ENCODE measurements at regions not wholly inside any gene's neighbourhood (a gene's known extent, or its start where the extent isn't known, plus 50 kb on each side); places are given as distances from the start of the nearest gene placed in this dataset.

DNA sequence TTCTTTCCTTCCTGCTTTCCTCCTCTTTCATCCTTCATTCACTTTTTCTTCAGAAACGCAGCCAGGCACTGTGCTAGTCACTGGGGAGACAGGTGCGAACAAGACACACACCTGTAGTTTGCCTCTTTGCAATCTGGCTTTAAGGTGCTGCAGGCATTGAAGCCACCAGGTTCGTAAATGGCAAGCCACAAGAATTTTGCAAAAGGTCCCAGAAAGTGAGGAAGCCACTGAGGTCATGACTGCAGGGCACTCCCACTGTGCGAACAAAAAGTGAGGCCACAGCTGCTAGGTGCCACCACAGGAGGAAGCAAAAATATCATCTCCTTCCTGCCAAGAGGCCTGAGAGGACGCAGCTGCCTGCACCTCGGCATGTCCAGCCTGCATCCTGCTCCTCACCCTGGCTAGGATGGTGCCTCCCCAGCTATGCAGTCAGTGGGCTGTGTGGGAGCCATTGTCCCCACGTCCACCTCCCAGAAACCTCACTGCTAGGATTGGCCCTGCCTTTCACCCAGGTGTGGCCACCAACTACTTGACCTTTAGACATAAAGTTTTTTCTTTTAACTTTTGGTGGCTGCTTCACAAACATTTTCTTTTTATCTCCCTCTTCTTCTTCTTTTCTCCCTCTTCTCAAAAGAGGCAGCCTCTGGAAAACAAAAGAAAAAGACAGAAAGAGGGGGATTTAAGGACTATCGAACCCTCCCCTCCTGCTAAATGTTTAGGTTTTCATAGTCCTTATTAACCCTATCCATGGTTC lies 230.8 kb downstream of the BCAS1 start:
- no peak for DNase-seq

DNA sequence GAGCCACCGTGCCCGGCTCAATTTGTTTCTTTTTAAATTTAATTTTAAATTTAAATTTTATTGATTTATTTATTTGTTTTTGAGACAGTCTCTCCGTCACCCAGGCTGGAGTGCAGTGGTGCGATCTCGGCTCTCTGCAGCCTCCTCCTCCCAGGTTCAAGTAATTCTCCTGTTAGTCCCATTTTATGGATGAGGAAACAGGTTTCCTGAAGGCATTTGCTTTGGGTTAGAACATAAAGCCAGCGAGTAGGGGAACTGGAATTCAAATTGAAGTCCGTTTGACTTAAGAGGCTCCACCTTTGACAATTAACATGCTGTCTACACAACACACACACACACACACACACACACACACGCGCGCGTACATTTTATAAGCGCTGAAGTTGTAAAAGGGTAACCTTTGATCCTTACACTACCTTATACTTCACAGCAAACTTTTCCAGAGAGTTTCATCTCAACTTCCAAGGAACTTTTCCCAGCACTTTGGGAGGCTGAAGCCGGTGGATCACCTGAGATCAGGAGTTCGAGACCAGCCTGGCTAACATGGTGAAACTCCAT lies 232.0 kb downstream of the BCAS1 start:
- H3K9me3 ChIP-seq = no peaks in the 10 kb centered on the region
- no peaks in the 10 kb centered on the region for H3K36me3 ChIP-seq
- H3K27me3 ChIP-seq = no peaks in the 10 kb centered on the region
- H3K4me3 ChIP-seq (ENCODE audit: low read depth, low read length) = no peak overlapping the region
- no peaks in the 10 kb centered on the region for H3K4me1 ChIP-seq
- DNase-seq = no peak
- TF ChIP-seq CTCF (IDR thresholded peaks at IDR 0.05; ENCODE audit: low read depth, low read length) = no peak

More for the DNA sequence above, 230.8 kb downstream of the BCAS1 start:
- no peak for TF ChIP-seq CTCF (IDR thresholded peaks at IDR 0.05; ENCODE audit: low read depth, low read length)
- Histone ChIP-seq H3K4me3 (ENCODE audit: low read depth, low read length) (no peak overlapping the region), H3K36me3 (no peaks in the 10 kb centered on the region), H3K27me3 (no peaks in the 10 kb centered on the region), H3K9me3 (no peaks in the 10 kb centered on the region), H3K4me1 (no peaks in the 10 kb centered on the region)

GRCh38 chr20:53837126-53837826 lies 233.1 kb downstream of the BCAS1 start:
- Histone ChIP-seq H3K36me3 (no peaks in the 10 kb centered on the region), H3K9me3 (no peaks in the 10 kb centered on the region), H3K27me3 (no peaks in the 10 kb centered on the region), H3K4me3 (ENCODE audit: low read depth, low read length) (no peak overlapping the region), H3K4me1 (no peaks in the 10 kb centered on the region)
- no peak for DNase-seq
- TF ChIP-seq CTCF (IDR thresholded peaks at IDR 0.05; ENCODE audit: low read depth, low read length) = no peak

DNA sequence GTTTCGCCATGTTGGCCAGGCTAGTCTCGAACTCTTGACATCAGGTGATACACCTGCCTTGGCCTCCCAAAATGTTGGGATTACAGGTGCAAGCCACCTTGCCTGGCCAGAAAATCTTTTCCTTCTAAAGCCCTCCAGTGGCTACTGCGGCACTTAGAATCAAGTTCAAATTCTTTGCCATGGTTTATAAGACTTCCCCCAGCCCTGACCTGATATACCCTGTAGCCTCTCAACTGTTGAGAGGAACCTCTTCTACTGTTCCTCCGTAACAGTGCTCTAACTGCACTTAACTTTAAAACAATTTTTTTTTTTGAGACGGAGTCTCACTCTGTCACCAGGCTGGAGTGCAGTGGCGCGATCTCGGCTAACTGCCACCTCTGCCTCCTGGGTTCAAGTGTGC lies 235.6 kb downstream of the BCAS1 start:
- H3K36me3 ChIP-seq = no peaks in the 10 kb centered on the region
- H3K4me3 ChIP-seq (ENCODE audit: low read depth, low read length) = no peak overlapping the region
- no peak for DNase-seq
- no peaks in the 10 kb centered on the region for H3K27me3 ChIP-seq
- H3K9me3 ChIP-seq = no peaks in the 10 kb centered on the region
- peaks cover 4% of the 10 kb centered on the region; the same call in 1 of the 2 replicates for H3K4me1 ChIP-seq
- no peak for TF ChIP-seq CTCF (IDR thresholded peaks at IDR 0.05; ENCODE audit: low read depth, low read length)

DNA sequence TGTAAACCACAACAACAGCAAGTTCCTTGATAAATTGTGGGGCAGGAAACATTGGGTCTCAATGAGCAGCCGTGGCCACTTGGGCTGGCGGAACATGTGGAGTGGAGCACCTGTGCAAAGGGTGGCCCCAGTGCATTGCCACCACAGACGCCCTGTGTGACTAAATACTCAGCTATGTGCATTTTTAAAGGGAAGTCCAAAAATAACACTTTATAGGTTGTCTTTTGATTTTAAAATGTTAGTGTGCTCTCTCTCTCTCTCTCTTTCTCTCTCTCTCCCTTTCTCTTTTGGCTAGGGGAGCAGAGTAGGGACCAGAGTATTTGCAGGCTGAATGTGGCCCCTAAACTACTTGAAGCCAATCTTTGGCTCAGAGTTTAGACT lies 236.3 kb downstream of the BCAS1 start:
- Histone ChIP-seq H3K27me3 (no peaks in the 10 kb centered on the region), H3K4me3 (ENCODE audit: low read depth, low read length) (no peak overlapping the region), H3K9me3 (no peaks in the 10 kb centered on the region), H3K4me1 (peaks cover 9% of the 10 kb centered on the region; the same call in 1 of the 2 replicates), H3K36me3 (no peaks in the 10 kb centered on the region)
- no peak for TF ChIP-seq CTCF (IDR thresholded peaks at IDR 0.05; ENCODE audit: low read depth, low read length)
- no peak for DNase-seq

Measured in BE2C (cell line).